GM12873 (cell line): ENCODE measurements at regions not wholly inside any gene's neighbourhood (a gene's known extent, or its start where the extent isn't known, plus 50 kb on each side); places are given as distances from the start of the nearest gene placed in this dataset.

Source experiments
- TF ChIP-seq, protein P1 (sequence below): IDR thresholded peaks from 2 replicates; pipeline ENCODE4 v1.5.1; 2012; ENCODE audit warnings: low read depth, mild to moderate bottlenecking, moderate library complexity, low read length, control low read depth; ENCODE audit not compliant: insufficient read depth; ENCODE audit errors: missing control alignments

DNA sequence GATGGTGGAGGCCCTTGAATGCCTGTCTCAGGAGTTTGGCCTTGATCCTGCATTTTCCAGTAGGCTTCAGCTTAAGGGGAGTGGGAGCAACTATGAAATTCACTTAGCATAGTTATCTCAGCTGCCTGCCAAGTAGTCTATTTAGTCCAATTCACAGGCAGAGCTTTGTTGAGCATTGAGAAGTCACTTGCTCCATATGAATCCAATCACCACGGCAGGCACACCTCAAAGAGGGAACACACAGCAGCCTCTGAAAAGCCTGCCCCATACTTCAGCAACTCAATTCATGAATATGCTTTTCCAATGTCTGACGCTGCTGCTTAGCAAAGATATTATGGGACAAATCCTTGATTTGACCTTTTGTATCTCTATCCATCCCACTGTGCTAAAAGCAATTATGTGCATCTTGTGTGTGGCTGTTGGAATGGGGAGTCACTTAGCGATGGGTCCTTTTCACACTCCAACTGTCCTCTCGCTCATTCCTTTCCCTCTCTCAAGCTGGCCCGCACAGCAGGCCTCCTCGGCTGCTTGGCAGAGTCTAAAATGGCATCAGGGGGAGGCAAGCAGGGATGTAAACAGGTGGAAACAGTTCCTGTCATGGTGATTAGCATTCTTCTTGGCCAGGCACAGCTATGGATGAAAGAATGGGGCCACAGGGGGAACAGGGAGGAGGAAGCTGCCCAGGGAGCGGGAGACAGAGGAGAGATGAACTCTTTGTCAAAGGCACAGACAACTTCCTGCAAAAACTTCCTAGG lies 56.0 kb upstream of the LRPPRC start:
- TF ChIP-seq, protein P1, sequence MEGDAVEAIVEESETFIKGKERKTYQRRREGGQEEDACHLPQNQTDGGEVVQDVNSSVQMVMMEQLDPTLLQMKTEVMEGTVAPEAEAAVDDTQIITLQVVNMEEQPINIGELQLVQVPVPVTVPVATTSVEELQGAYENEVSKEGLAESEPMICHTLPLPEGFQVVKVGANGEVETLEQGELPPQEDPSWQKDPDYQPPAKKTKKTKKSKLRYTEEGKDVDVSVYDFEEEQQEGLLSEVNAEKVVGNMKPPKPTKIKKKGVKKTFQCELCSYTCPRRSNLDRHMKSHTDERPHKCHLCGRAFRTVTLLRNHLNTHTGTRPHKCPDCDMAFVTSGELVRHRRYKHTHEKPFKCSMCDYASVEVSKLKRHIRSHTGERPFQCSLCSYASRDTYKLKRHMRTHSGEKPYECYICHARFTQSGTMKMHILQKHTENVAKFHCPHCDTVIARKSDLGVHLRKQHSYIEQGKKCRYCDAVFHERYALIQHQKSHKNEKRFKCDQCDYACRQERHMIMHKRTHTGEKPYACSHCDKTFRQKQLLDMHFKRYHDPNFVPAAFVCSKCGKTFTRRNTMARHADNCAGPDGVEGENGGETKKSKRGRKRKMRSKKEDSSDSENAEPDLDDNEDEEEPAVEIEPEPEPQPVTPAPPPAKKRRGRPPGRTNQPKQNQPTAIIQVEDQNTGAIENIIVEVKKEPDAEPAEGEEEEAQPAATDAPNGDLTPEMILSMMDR: no peak

DNA sequence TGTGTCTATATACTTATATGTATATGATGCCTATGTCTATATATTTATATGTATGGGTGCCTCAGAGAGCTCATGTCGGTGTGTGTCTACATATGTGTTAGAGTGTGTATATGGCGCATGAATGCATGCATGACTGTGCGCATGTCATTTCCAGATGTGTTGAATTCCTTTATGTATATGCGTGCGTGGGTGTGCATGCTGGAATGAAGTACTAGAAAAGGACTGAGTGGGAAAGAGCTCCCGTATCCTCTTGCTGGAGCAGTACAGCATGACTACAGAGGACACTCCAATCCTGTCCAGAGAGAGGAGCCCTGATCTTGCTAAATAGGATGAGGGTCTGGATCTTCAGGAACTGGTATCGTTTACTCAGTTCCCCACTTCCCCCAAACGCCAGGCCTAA lies 56.8 kb upstream of the LRPPRC start:
- TF ChIP-seq, protein P1: no peak

DNA sequence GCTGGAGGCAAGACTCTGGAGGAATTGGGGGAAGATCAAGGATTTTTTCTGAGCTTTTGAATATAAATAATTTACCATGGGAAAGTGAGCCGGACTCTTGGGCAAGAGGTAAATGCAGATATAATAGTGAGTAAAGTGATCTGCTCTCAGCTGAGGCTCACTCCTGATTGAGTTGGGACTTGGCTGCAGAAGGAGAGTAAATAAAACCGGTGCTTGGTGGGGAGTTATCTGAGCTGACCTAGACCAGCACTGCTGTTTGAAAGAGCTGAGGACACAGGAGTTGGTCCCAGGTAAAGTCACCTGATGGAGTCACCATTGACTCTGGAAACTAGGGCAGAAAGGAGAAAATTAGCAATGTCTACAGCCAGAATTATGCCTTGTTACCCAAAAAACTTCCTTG lies 57.3 kb upstream of the LRPPRC start:
- TF ChIP-seq, protein P1: no peak

DNA sequence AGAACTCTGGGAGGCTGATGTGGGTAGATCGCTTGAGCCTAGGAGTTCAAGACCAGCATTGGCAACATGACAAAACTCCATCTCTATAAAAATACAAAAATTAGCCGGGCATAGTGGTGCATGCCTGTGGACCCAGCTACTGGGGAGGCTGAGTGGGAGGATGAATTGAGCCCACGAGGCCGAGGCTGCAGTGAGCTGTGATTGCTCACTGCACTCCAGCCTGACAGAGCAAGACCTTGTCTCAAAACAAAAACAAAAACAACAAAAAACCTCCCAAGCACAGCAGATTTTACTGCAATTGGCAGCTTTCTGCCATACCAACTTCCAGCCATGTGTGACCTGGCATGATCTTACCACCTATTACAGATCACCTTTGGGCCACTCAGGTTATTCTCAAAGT lies 57.7 kb upstream of the LRPPRC start:
- TF ChIP-seq, protein P1: no peak

DNA sequence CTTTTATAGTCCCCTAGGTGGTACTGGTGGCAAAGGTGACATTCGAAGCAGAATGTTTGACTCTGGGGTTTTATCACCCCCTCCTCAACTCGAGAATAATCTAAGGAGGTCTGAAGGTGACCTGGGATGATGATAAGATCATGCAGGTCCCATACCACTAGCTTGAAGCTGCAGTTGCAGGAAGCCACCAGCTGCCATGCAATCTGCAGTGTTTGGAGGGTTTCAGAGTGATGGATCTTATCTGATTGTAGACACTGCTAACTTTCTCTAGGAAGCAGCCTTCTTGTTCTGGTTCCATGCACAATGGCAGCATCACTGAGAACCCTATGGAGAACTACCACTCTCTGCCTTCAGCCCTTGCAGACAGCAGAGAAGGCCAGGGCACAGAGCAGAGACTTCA lies 59.4 kb upstream of the LRPPRC start:
- TF ChIP-seq, protein P1: no peak

DNA sequence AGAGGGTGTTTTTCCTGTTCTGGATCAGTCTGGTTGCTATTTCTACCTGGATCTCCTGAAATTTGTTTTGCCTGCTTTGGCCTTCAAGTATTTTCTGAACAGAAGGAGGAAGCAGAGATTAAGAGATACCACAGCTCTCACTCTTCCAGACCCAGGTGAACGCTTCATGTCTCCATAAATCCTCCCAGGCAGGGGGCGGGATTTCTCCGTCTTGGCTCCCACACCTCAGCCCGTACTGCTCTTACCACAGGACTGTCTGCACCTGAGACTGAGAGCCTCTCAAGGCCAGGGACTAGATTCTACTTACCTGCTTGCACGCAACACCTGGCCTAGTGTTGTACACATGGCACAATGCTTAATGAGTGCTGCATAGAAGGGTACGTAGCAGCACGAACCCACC lies 59.9 kb upstream of the LRPPRC start:
- TF ChIP-seq, protein P1: no peak

DNA sequence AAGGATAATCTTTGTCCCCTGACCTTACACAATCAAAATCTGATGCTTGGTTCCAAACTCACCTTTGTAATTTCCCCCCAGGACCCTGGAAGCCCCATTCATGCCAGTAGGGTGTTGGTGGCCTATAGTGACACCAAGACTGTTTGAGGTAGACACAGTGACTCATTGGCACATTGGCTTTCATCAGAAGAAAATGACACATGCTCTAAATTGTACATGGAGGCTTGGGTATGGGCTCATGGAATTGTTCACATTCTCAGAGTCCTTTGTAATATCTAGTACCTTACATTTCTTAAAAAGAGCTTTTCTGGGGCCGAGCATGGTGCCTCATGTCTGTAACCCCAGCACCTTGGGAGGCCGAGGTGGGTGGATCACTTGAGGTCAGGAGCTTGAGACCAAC lies 61.2 kb upstream of the LRPPRC start:
- TF ChIP-seq, protein P1: no peak
